A549 (cell line): ENCODE measurements at regions not wholly inside any gene's neighbourhood (a gene's known extent, or its start where the extent isn't known, plus 50 kb on each side); places are given as distances from the start of the nearest gene placed in this dataset.

Source experiments
- CHD2 ChIP-seq: fragments of 150-350 bp; IDR thresholded peaks from 2 replicates; pipeline ENCODE4 v1.6.1; 2014; ENCODE audit warnings: low read length; ENCODE audit not compliant: partially characterized antibody
- JUN ChIP-seq, 2 experiments: fragments of >200 bp; sonication (Bioruptor Twin); formaldehyde crosslinking; IDR thresholded peaks; 2 replicates in 1 of 2; 3 replicates in 1 of 2; pipeline ENCODE4 v1.6.1; 2016 to 2017
- POLR2A ChIP-seq: IDR thresholded peaks from 2 replicates; pipeline ENCODE4 v1.6.1; 2012; ENCODE audit warnings: mild to moderate bottlenecking, low read length
- ZFP36 ChIP-seq: fragments of 450-650 bp; IDR thresholded peaks from 2 replicates; pipeline ENCODE4 v1.6.1; 2014; ENCODE audit warnings: borderline replicate concordance; ENCODE audit not compliant: partially characterized antibody
- TF ChIP-seq, protein P1 (sequence below): fragments of >200 bp; sonication (Bioruptor Twin); formaldehyde crosslinking; IDR thresholded peaks from 3 replicates; pipeline ENCODE4 v1.5.1; 2016

- TF ChIP-seq ZFP36, result no peak
- TF ChIP-seq, protein P1, sequence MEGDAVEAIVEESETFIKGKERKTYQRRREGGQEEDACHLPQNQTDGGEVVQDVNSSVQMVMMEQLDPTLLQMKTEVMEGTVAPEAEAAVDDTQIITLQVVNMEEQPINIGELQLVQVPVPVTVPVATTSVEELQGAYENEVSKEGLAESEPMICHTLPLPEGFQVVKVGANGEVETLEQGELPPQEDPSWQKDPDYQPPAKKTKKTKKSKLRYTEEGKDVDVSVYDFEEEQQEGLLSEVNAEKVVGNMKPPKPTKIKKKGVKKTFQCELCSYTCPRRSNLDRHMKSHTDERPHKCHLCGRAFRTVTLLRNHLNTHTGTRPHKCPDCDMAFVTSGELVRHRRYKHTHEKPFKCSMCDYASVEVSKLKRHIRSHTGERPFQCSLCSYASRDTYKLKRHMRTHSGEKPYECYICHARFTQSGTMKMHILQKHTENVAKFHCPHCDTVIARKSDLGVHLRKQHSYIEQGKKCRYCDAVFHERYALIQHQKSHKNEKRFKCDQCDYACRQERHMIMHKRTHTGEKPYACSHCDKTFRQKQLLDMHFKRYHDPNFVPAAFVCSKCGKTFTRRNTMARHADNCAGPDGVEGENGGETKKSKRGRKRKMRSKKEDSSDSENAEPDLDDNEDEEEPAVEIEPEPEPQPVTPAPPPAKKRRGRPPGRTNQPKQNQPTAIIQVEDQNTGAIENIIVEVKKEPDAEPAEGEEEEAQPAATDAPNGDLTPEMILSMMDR, result no peak
- no peak for TF ChIP-seq POLR2A
- no peak for TF ChIP-seq CHD2
- TF ChIP-seq JUN (IDR thresholded peaks at IDR 0.05), result no peak
Observed at GRCh38 chr2:221189431-221190067, 382.6 kb downstream of the EPHA4 start.
